ENCODE measurements at regions not wholly inside any gene's neighbourhood (a gene's known extent, or its start where the extent isn't known, plus 50 kb on each side); places are given as distances from the start of the nearest gene placed in this dataset.

DNA sequence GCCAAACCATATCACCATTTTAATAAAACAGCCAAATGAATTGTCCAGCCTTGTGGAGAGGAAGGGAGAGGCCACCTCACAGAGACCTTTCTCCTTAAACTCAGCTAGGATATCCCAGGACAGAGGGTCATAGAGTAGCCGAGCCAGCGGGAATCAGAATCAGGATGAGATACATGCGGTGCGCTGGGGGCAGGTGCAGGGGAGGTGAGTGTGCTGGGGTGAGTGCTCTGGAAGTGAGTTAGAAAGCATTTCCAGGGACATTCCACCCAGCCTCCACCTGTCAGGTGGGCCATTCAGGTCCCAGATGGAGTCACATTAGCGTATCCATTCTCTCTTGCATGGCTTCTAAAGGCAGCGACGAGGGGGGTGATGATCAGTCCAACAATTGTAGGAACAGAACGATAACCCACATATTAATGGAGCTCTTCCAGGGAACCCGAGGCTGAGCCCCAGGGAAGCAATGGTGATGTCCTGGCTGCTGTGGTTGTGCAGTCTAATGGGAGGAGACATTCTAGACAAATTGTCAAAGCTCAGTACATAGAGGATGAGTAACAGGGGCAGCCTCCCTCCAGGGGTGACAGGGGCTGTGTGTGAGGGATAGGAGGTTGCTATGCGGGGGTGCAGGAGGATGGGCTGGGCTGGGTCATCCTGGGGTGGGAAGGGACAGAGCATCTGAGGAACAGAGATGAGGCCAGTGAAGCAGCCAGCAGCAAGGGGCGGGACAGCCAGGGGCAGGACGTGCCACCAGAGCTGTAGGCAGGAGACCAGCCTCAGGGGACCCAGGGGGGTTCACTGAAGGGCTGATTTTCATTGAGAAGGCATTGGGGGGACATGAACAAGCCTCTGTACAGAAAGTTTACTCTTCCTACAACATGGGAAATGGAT, 88.7 kb upstream of the FRMD1 start:
- Histone ChIP-seq H3K9me3 (no peaks in the 10 kb centered on the region), H3K27me3 (no peaks in the 10 kb centered on the region), H3K27ac (no peak overlapping the region), H3K36me3 (ENCODE audit: low read depth, missing control alignments) (no peaks in the 10 kb centered on the region), H3K4me3 (no peak overlapping the region), H3K4me1 (no peaks in the 10 kb centered on the region)
- intact Hi-C loops (cut with DNase I; ENCODE audit: low total_unique reads): no loop called here
- TF ChIP-seq, protein P1, sequence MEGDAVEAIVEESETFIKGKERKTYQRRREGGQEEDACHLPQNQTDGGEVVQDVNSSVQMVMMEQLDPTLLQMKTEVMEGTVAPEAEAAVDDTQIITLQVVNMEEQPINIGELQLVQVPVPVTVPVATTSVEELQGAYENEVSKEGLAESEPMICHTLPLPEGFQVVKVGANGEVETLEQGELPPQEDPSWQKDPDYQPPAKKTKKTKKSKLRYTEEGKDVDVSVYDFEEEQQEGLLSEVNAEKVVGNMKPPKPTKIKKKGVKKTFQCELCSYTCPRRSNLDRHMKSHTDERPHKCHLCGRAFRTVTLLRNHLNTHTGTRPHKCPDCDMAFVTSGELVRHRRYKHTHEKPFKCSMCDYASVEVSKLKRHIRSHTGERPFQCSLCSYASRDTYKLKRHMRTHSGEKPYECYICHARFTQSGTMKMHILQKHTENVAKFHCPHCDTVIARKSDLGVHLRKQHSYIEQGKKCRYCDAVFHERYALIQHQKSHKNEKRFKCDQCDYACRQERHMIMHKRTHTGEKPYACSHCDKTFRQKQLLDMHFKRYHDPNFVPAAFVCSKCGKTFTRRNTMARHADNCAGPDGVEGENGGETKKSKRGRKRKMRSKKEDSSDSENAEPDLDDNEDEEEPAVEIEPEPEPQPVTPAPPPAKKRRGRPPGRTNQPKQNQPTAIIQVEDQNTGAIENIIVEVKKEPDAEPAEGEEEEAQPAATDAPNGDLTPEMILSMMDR (IDR thresholded peaks at IDR 0.05): no peak
- no peak for TF ChIP-seq POLR2A (IDR thresholded peaks at IDR 0.05)
- 91 to 94% methylated on average over 12 of the region's 12 CpGs for WGBS, 2 donors
- DNase-seq: no peak

DNA sequence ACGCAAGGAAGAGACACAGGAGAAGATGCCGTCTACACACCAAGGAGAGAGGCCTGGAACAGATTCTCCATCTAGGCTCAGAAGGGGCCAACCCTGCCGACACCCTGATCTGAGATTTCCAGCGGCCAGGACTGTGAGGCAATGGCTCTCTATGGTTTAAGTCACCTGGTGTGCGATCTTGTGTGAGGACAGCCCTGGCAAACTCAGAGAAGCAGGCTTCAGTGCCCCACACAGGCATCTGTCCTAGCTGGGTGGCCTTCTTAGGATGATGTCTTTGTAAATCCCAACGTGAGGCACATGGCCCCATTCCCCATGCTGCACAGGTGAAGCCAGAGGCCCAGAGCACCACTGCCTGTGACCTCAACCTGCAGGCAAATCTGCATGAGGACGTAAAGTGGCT, 87.6 kb upstream of the FRMD1 start:
- 92 to 93% methylated on average over 6 to 7 of the region's 7 CpGs for WGBS, 2 donors
- no peak for DNase-seq
- TF ChIP-seq POLR2A (IDR thresholded peaks at IDR 0.05): no peak
- TF ChIP-seq, protein P1 (IDR thresholded peaks at IDR 0.05): no peak
- H3K27me3 ChIP-seq: no peaks in the 10 kb centered on the region
- H3K9me3 ChIP-seq: no peaks in the 10 kb centered on the region
- no peaks in the 10 kb centered on the region for H3K4me1 ChIP-seq
- H3K36me3 ChIP-seq (ENCODE audit: low read depth, missing control alignments): no peaks in the 10 kb centered on the region
- no peak overlapping the region for H3K4me3 ChIP-seq
- no peak overlapping the region for H3K27ac ChIP-seq
- intact Hi-C loops (cut with DNase I; ENCODE audit: low total_unique reads): no loop called here

- no peaks in the 10 kb centered on the region for H3K36me3 ChIP-seq (ENCODE audit: low read depth, missing control alignments)
- no peaks in the 10 kb centered on the region for H3K27me3 ChIP-seq
- no peak for TF ChIP-seq POLR2A (IDR thresholded peaks at IDR 0.05)
- TF ChIP-seq, protein P1 (IDR thresholded peaks at IDR 0.05): no peak
- WGBS, 2 donors: 95% methylated on average over 6 of the region's 6 CpGs
- no peaks in the 10 kb centered on the region for H3K4me1 ChIP-seq
- H3K27ac ChIP-seq: no peak overlapping the region
- no peaks in the 10 kb centered on the region for H3K9me3 ChIP-seq
- intact Hi-C loops (cut with DNase I; ENCODE audit: low total_unique reads): no loop called here
- H3K4me3 ChIP-seq: no peak overlapping the region
- no peak for DNase-seq
Observed at GRCh38 chr6:168165891-168166290, 86.9 kb upstream of the FRMD1 start.

DNA sequence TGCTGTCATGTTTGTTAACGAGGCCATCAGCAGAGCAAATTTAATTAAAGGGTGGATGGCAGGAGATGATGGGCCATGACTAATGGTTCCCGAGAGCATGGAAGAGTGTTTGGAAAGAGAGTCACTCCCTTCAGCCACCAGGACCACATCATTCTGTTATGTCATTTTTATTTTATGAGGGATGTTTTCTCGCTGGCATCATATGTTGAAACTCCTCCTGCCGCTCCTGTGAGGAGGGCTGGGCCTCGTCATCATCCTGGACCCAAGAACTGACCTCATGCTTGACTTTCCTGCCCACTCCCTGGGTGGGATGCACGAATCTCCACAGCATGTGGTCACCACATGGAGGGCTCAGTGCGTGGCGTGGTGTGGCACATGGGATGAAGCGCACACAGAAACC, 86.4 kb upstream of the FRMD1 start:
- Histone ChIP-seq H3K36me3 (ENCODE audit: low read depth, missing control alignments) (no peaks in the 10 kb centered on the region), H3K9me3 (no peaks in the 10 kb centered on the region), H3K4me3 (no peak overlapping the region), H3K4me1 (no peaks in the 10 kb centered on the region), H3K27me3 (no peaks in the 10 kb centered on the region), H3K27ac (no peak overlapping the region)
- WGBS, 2 donors: 74 to 86% methylated on average over 9 of the region's 9 CpGs
- TF ChIP-seq, protein P1 (IDR thresholded peaks at IDR 0.05): no peak
- no peak for TF ChIP-seq POLR2A (IDR thresholded peaks at IDR 0.05)
- DNase-seq: no peak
- intact Hi-C loops (cut with DNase I; ENCODE audit: low total_unique reads): no loop called here

All from testis (tissue), 2 donors.